DOHH2 (cell line): ENCODE measurements at regions not wholly inside any gene's neighbourhood (a gene's known extent, or its start where the extent isn't known, plus 50 kb on each side); places are given as distances from the start of the nearest gene placed in this dataset.

Experiments
- H3F3A ChIP-seq: fragments of 200-600 bp; sonication (generic), shearing (Covaris generic); 2 replicates; pipeline ENCODE4 v1.6.0; 2016; ENCODE audit warnings: antibody characterized with exemption, mild to moderate bottlenecking; ENCODE audit not compliant: control insufficient read depth, insufficient read depth
- H3K27ac ChIP-seq: fragments of 200-600 bp; sonication (generic); 2 replicates; pipeline ENCODE4 v1.5.1; 2014; ENCODE audit warnings: low read depth, mild to moderate bottlenecking, low read length, moderate library complexity
- H3K27me3 ChIP-seq: fragments of 200-600 bp; sonication (generic); 2 replicates; pipeline ENCODE4 v1.6.1; 2014; ENCODE audit warnings: mild to moderate bottlenecking, low read length, mixed read lengths; ENCODE audit not compliant: control insufficient read depth
- H3K36me3 ChIP-seq: fragments of 200-600 bp; sonication (generic); 2 replicates; pipeline ENCODE4 v1.6.1; 2014; ENCODE audit warnings: mild to moderate bottlenecking, low read length, moderate library complexity, mixed read lengths; ENCODE audit not compliant: control insufficient read depth
- H3K4me1 ChIP-seq: fragments of 200-600 bp; sonication (generic); 2 replicates; pipeline ENCODE4 v1.6.1; 2014; ENCODE audit warnings: mild to moderate bottlenecking, low read length, mixed read lengths; ENCODE audit not compliant: control insufficient read depth
- H3K4me2 ChIP-seq: fragments of 200-600 bp; sonication (generic); 2 replicates; pipeline ENCODE4 v1.6.0; 2014; ENCODE audit warnings: mild to moderate bottlenecking, low read length, moderate library complexity
- H3K4me3 ChIP-seq: fragments of 200-600 bp; sonication (generic); 2 replicates; pipeline ENCODE4 v1.5.1; 2014; ENCODE audit warnings: mild to moderate bottlenecking, low read length, mixed read lengths
- H3K79me2 ChIP-seq: fragments of 200-600 bp; sonication (generic); 2 replicates; pipeline ENCODE4 v1.6.1; 2014; ENCODE audit warnings: mild to moderate bottlenecking, low read length, mixed read lengths; ENCODE audit not compliant: control insufficient read depth
- H3K9me2 ChIP-seq: fragments of 200-600 bp; sonication (generic); replicated peaks from 2 replicates; pipeline ENCODE4 v1.6.1; 2014; ENCODE audit warnings: mild to moderate bottlenecking, low read length, mixed read lengths; ENCODE audit not compliant: control insufficient read depth
- H3K9me3 ChIP-seq: fragments of 200-600 bp; sonication (generic); 2 replicates; pipeline ENCODE4 v1.6.1; 2014; ENCODE audit warnings: antibody characterized with exemption, low read length, mixed read lengths; ENCODE audit not compliant: control insufficient read depth, insufficient read depth
- H4K20me1 ChIP-seq: fragments of 200-600 bp; sonication (generic); 2 replicates; pipeline ENCODE4 v1.6.0; 2014; ENCODE audit warnings: low read depth, mild to moderate bottlenecking, antibody characterized with exemption, low read length, moderate library complexity; ENCODE audit not compliant: control insufficient read depth, insufficient read depth
- CTCF ChIP-seq: fragments of 200-600 bp; sonication (generic); IDR thresholded peaks from one replicate; pipeline ENCODE4 v1.5.1; 2014; ENCODE audit warnings: antibody characterized with exemption, mild to moderate bottlenecking, low read depth, low read length; ENCODE audit not compliant: poor library complexity, severe bottlenecking
- EZH2phosphoT487 ChIP-seq: fragments of 200-600 bp; sonication (generic); IDR thresholded peaks from 2 replicates; pipeline ENCODE4 v1.6.1; 2017; ENCODE audit warnings: borderline replicate concordance, mild to moderate bottlenecking, antibody characterized with exemption, low read length, moderate library complexity, mixed read lengths

DNA sequence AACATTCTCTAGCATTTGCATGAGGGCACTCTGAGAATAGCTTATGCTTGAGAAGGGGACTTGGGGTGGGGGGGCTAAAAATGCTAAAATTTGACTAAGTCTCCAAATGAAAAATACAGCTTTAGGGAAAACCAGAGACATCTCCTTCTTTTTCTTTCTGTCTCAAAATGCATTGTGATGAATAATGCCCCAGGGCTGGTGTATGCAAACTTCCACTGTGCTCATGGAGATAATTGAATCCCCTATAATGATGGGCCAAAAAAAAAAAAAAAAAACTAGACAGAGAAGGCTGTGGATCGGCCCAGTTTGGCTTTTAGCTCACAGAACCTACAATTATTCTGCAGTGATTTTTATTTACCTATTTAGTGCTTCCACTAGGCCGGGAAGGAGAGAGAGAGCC lies 147.9 kb upstream of the RORA start:
- Histone ChIP-seq H3K9me2 (no peaks in the 10 kb centered on the region), H3K4me1 (no peaks in the 10 kb centered on the region), H3K27ac (no peak overlapping the region), H3K27me3 (no peaks in the 10 kb centered on the region), H3K4me3 (no peak overlapping the region), H3K79me2 (no peaks in the 10 kb centered on the region), H3K4me2 (no peak overlapping the region), H3K9me3 (no peaks in the 10 kb centered on the region), H4K20me1 (no peaks in the 10 kb centered on the region), H3F3A (no peaks in the 10 kb centered on the region), H3K36me3 (no peaks in the 10 kb centered on the region)
- TF ChIP-seq CTCF (no peak), EZH2phosphoT487 (no peak)

GRCh38 chr15:61376516-61376915 lies 147.4 kb upstream of the RORA start:
- Histone ChIP-seq H4K20me1 (no peaks in the 10 kb centered on the region), H3K79me2 (no peaks in the 10 kb centered on the region), H3K9me3 (no peaks in the 10 kb centered on the region), H3F3A (no peaks in the 10 kb centered on the region), H3K27ac (no peak overlapping the region), H3K4me2 (no peak overlapping the region), H3K27me3 (no peaks in the 10 kb centered on the region), H3K4me3 (no peak overlapping the region), H3K36me3 (no peaks in the 10 kb centered on the region), H3K4me1 (no peaks in the 10 kb centered on the region), H3K9me2 (no peaks in the 10 kb centered on the region)
- TF ChIP-seq CTCF (no peak), EZH2phosphoT487 (no peak)

- Histone ChIP-seq H4K20me1 (no peaks in the 10 kb centered on the region), H3K27me3 (no peaks in the 10 kb centered on the region), H3K9me3 (no peaks in the 10 kb centered on the region), H3K9me2 (no peaks in the 10 kb centered on the region), H3K36me3 (no peaks in the 10 kb centered on the region), H3K79me2 (no peaks in the 10 kb centered on the region), H3K27ac (no peak overlapping the region), H3K4me1 (no peaks in the 10 kb centered on the region), H3K4me2 (no peak overlapping the region), H3F3A (no peaks in the 10 kb centered on the region), H3K4me3 (no peak overlapping the region)
- TF ChIP-seq CTCF (no peak), EZH2phosphoT487 (no peak)
Measured at GRCh38 chr15:61374848-61375247, 145.7 kb upstream of the RORA start.

- no peaks in the 10 kb centered on the region; the same call in 1 of the 2 replicates for H3K9me3 ChIP-seq
- TF ChIP-seq CTCF (no peak), EZH2phosphoT487 (no peak)
- no peaks in the 10 kb centered on the region for H3K4me1 ChIP-seq
- no peak overlapping the region for H3K27ac ChIP-seq
- no peaks in the 10 kb centered on the region for H3K9me2 ChIP-seq
- H3K4me3 ChIP-seq: no peak overlapping the region
- H3K79me2 ChIP-seq: no peaks in the 10 kb centered on the region
- no peaks in the 10 kb centered on the region for H3K36me3 ChIP-seq
- H4K20me1 ChIP-seq: no peaks in the 10 kb centered on the region
- no peaks in the 10 kb centered on the region for H3F3A ChIP-seq
- H3K4me2 ChIP-seq: no peak overlapping the region
- no peaks in the 10 kb centered on the region for H3K27me3 ChIP-seq
Measured at GRCh38 chr15:61367953-61368352, 138.9 kb upstream of the RORA start.
